ENCODE measurements at regions not wholly inside any gene's neighbourhood (a gene's known extent, or its start where the extent isn't known, plus 50 kb on each side); places are given as distances from the start of the nearest gene placed in this dataset.

DNA sequence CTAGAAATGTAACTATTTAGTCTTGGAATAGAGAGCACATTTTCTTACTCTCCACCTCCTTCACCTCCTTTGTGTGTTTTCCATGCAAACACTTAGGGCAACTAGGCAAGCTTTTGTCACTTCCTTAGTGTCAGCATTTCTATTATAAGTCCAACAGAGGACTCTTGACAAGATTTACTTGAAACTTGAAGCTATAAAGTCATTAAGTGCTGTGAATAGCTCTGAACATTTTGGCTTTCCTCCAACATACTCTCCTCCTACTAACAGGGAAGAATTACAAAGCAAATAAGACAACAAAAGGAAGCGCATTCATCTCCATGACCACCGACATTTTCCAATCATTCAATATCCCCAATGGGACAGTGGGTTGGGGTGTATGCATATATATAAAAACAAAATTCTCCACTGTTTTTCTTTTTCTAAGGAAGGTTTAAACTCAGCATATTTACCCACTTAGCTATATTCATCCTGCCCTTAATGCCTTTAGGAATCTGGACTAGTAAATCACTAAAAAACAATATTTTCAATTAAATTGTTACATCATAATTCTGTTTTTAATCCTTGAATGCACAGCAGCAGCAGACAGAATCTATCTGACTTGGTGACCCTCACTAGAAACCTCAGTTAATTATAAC, 264.6 kb downstream of the SNCA start:
- no peak for TF ChIP-seq CTCF (IDR thresholded peaks at IDR 0.05)
- TF ChIP-seq POLR2A (IDR thresholded peaks at IDR 0.05) = no peak
